ENCODE measurements at regions not wholly inside any gene's neighbourhood (a gene's known extent, or its start where the extent isn't known, plus 50 kb on each side); places are given as distances from the start of the nearest gene placed in this dataset.

- TF ChIP-seq GABPA (IDR thresholded peaks at IDR 0.05 in 1 of 2, conservative IDR thresholded peaks at IDR 0.05 in 1 of 2) = no peak
- no peak for TF ChIP-seq CTCF (IDR thresholded peaks at IDR 0.05; ENCODE audit: low read depth, low read length, missing input control)
- no peak for TF ChIP-seq YY1 (IDR thresholded peaks at IDR 0.05)
- TF ChIP-seq HNF4G (IDR thresholded peaks at IDR 0.05) = no peak
- no peak for TF ChIP-seq JUND (IDR thresholded peaks at IDR 0.05)
- TF ChIP-seq MAX (IDR thresholded peaks at IDR 0.05) = no peak
- TF ChIP-seq EGR1 (IDR thresholded peaks at IDR 0.05; ENCODE audit: low read depth in 2 of 2) = no peak
- TF ChIP-seq FOXA1 (IDR thresholded peaks at IDR 0.05) = no peak
Measured at GRCh38 chr12:84638811-84639368, 273.7 kb downstream of the SLC6A15 start.
